Sciatic nerve (tissue), 2 donors: ENCODE measurements at regions not wholly inside any gene's neighbourhood (a gene's known extent, or its start where the extent isn't known, plus 50 kb on each side); places are given as distances from the start of the nearest gene placed in this dataset.

Experiments
- ATAC-seq: fragments of 200-7000 bp; cut with Tn5 transposase; one replicate; pipeline ENCODE4 v1.9.1; 2020; ENCODE audit warnings: mild to moderate bottlenecking, moderate library complexity
- DNase-seq: peaks from one replicate; pipeline ENCODE4 v3.0.0-alpha.2; 2020; ENCODE audit warnings: low spot score
- intact Hi-C: fragments of 100-400 bp; cut with DNase I; formaldehyde crosslinking; loops from one replicate; pipeline ENCODE4 v1.14.2; 2022
- donor health status: DM: no; HTN: no; CAD: no.
- donor health status: DM: no; HTN: no; CAD: no.

GRCh38 chr22:48379371-48379770 is 1448.3 kb downstream of the BRD1 start:
- ATAC-seq (no peak), DNase-seq (peak; percentile 38)
- intact Hi-C loops: no loop called here

- ATAC-seq (no peak), DNase-seq (peak; percentile 45)
- intact Hi-C loops: no loop called here
Observed at GRCh38 chr22:48378673-48379072, 1449.0 kb downstream of the BRD1 start.

- ATAC-seq (no peak), DNase-seq (peak; percentile 28)
- intact Hi-C loops: no loop called here
Observed at GRCh38 chr22:48376936-48377712, 1450.5 kb downstream of the BRD1 start.

GRCh38 chr22:48376428-48376827 is 1451.2 kb downstream of the BRD1 start:
- no peak for ATAC-seq
- peak; percentile 7 for DNase-seq
- intact Hi-C loops: no loop called here

- intact Hi-C loops: no loop called here
- DNase-seq (no peak), ATAC-seq (no peak)
Observed at GRCh38 chr22:48373626-48374173, 1454.0 kb downstream of the BRD1 start.

GRCh38 chr22:48372390-48372789 is 1455.3 kb downstream of the BRD1 start:
- intact Hi-C loops: no loop called here
- ATAC-seq: no peak
- no peak for DNase-seq

GRCh38 chr22:48371391-48371790 is 1456.3 kb downstream of the BRD1 start:
- no peak for ATAC-seq
- DNase-seq: no peak

GRCh38 chr22:48370508-48371325 is 1457.0 kb downstream of the BRD1 start:
- ATAC-seq: peak; percentile 67
- intact Hi-C loops: no loop called here
- no peak for DNase-seq

More at GRCh38 chr22:48371391-48371790, 1456.3 kb downstream of the BRD1 start:
- intact Hi-C loops: no loop called here

GRCh38 chr22:48369789-48370507 is 1457.7 kb downstream of the BRD1 start:
- intact Hi-C loops: no loop called here
- DNase-seq (no peak), ATAC-seq (peak; percentile 38)

GRCh38 chr22:48368975-48369525 is 1458.6 kb downstream of the BRD1 start:
- no peak for DNase-seq
- intact Hi-C loops: no loop called here
- no peak for ATAC-seq

- ATAC-seq (no peak), DNase-seq (no peak)
- intact Hi-C loops: no loop called here
Observed at GRCh38 chr22:48367731-48368130, 1459.9 kb downstream of the BRD1 start.

- ATAC-seq: no peak
- DNase-seq: no peak
- intact Hi-C loops: no loop called here
Observed at GRCh38 chr22:48366591-48366990, 1461.1 kb downstream of the BRD1 start.

- intact Hi-C loops: no loop called here
Observed at GRCh38 chr22:48366056-48366455, 1461.6 kb downstream of the BRD1 start.

GRCh38 chr22:48365386-48365785 is 1462.3 kb downstream of the BRD1 start:
- intact Hi-C loops: no loop called here
- DNase-seq (no peak), ATAC-seq (no peak)

More at GRCh38 chr22:48366056-48366455, 1461.6 kb downstream of the BRD1 start:
- DNase-seq: no peak
- no peak for ATAC-seq

GRCh38 chr22:48362721-48363404 is 1464.8 kb downstream of the BRD1 start:
- DNase-seq: no peak
- intact Hi-C loops: no loop called here

GRCh38 chr22:48361099-48361639 is 1466.5 kb downstream of the BRD1 start:
- intact Hi-C loops: no loop called here
- no peak for ATAC-seq

More at GRCh38 chr22:48362721-48363404, 1464.8 kb downstream of the BRD1 start:
- no peak for ATAC-seq

GRCh38 chr22:48359613-48359965 is 1468.1 kb downstream of the BRD1 start:
- no peak for DNase-seq
- intact Hi-C loops: no loop called here

More at GRCh38 chr22:48361099-48361639, 1466.5 kb downstream of the BRD1 start:
- no peak for DNase-seq

More at GRCh38 chr22:48359613-48359965, 1468.1 kb downstream of the BRD1 start:
- ATAC-seq: no peak
